LNCAP (cell line): ENCODE measurements at regions not wholly inside any gene's neighbourhood (a gene's known extent, or its start where the extent isn't known, plus 50 kb on each side); places are given as distances from the start of the nearest gene placed in this dataset.

ENCODE experiments used
- TF ChIP-seq, protein P1 (sequence below): fragments of 450-650 bp; IDR thresholded peaks from 2 replicates; pipeline ENCODE4 v1.5.1; 2017; ENCODE audit warnings: mild to moderate bottlenecking

DNA sequence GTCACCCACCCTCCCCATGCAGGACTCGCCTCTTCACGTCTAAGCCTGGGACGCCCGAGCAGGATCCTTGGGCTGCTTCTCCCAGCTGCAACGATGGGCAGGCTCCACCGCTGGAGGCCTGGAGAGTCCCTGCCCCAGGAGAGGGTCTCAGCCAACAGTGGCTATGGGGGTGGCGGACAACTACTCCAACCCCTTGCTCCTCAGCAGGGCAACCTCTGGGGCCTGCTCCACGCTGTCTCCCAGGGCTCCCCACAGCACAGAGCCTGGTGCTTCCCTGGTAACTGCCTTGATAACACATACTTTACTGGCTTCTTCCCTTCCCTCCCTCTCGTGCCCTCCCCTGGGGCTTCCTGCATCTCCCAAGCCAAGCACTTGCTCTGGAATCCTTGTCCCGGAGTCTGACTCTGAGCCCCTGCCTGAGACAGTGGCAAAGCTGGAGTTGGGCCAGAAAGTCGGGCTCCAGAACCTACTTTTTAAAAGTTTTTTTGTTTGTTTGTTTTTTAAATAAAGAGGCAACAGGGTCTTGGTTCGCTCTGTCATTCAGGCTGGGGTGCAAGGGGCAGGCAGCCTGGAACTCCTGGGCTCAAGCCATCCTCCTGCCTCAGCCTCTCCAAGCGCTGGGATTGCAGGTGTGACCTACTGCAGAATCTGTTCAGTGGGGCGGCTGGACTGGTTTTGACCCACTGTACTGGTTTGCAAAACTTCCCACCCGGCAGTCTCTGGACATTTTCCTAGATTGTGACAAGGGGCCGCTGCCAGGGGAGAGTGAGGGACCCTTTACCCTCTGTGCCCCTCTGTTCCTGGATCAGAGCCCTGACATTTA is 99.4 kb downstream of the TNFRSF13B start:
- TF ChIP-seq, protein P1, sequence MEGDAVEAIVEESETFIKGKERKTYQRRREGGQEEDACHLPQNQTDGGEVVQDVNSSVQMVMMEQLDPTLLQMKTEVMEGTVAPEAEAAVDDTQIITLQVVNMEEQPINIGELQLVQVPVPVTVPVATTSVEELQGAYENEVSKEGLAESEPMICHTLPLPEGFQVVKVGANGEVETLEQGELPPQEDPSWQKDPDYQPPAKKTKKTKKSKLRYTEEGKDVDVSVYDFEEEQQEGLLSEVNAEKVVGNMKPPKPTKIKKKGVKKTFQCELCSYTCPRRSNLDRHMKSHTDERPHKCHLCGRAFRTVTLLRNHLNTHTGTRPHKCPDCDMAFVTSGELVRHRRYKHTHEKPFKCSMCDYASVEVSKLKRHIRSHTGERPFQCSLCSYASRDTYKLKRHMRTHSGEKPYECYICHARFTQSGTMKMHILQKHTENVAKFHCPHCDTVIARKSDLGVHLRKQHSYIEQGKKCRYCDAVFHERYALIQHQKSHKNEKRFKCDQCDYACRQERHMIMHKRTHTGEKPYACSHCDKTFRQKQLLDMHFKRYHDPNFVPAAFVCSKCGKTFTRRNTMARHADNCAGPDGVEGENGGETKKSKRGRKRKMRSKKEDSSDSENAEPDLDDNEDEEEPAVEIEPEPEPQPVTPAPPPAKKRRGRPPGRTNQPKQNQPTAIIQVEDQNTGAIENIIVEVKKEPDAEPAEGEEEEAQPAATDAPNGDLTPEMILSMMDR = no peak

DNA sequence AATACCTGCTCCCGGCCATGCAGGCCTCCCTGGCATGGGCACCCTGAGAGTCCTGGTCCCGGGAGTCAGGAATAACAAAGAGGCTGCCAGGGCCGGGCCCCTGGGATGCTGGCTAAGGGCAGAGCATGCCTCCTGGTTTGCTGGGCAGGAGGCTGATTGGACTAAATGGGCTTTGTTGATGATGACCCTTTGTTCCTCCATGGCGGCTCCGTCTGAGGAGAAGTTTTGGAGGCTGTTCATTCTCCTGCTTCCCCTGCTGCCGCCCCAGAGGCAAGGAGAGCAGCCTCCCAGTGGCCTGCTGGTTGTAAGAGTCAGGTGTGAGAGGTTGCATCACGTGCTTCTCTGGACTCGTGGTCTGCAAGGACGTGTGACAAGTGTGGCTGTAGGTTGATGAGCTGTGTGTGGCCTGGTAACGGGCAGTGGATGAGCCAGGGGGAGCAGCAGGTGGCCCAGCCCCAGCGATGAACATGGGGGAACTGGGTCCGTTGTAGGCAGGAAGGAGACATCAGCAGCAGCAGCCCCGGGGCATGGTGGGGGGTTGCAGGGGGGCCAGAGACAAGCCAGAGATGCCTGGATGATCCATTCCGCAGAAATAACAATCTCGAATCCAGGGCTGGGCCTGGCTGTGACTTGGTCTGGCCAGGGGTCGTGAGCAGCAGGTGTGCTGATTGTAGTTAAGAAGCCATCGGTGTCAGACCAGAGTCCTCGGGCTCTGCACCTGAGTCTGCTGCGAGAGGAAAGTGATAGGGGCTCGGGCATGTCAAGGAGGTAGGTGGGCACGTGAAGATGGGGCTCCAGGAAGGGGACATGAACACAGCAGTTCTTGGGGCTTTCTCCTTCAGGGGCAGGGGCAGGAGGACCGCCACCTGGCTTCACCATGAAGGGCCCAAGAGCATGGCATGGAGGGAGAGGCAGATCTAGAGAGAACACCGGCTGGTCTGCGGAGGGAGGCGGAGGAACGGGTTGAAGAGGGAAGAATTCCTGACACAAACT is 101.4 kb downstream of the TNFRSF13B start:
- TF ChIP-seq, protein P1 = no peak

DNA sequence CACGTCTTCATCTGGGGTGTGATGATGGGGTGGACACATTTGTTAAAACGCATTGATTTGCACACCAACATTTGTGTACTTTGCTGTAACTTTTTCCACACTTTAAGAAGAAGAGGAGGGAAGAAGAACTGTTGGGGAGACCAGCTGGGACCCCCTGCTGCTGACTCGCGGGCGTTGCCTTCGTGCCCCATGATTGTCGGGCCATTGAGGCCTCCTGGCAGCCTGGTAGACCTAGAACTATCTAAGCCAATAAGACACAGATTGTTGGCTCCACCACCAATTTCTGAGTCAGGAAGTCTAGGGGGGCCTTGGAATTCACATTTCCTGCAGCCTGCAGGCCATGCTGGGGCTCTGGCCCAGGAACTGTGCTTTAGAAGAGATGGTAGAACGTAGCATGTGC is 105.5 kb downstream of the TNFRSF13B start:
- TF ChIP-seq, protein P1 = no peak

DNA sequence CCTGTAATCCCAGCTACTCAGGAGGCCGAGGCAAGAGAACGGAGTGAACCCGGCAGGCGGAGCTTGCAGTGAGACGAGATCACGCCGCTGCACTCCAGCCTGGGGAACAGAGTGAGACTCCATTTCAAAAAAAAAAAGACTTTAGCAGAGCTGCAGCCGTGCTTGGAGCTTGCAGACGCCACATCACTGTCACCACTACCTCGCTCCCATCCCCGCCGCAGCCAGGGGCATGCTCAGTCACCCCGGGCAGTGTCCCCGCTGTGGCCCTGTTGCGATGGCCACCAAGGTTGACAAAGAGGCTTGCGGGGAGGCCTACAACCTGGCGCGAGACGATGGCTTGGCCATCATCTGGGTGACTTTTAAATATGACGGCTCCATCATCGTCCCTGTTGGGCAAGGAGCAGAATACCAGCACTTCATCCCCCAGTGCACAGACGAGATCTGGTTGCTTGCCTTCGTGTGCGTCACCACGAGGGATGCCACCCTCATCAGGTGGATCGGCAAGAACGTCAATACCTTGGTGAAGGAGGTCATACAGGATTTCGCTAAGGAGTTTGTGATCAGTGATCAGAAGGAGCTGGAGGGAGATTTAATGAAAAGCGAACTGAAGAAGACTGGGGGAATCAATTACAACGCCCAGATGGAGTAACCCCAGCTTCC is 118.1 kb downstream of the TNFRSF13B start:
- TF ChIP-seq, protein P1 = no peak
